IPS DF 4.7 (cell line): ENCODE measurements at regions not wholly inside any gene's neighbourhood (a gene's known extent, or its start where the extent isn't known, plus 50 kb on each side); places are given as distances from the start of the nearest gene placed in this dataset.
"Not testable (repeated sequence)": the region's sequence is repeated elsewhere in the genome, so short reads cannot be mapped to it uniquely, and the experiment has no call there.

ENCODE experiments used
- DNase-seq: peaks from one replicate; pipeline ENCODE4 v3.0.0-alpha.2; 2013; ENCODE audit warnings: low spot score; ENCODE audit errors: extremely low read depth

GRCh38 chr18:46179306-46179705 lies 75.1 kb downstream of the HAUS1 start:
- DNase-seq: no peak

DNA sequence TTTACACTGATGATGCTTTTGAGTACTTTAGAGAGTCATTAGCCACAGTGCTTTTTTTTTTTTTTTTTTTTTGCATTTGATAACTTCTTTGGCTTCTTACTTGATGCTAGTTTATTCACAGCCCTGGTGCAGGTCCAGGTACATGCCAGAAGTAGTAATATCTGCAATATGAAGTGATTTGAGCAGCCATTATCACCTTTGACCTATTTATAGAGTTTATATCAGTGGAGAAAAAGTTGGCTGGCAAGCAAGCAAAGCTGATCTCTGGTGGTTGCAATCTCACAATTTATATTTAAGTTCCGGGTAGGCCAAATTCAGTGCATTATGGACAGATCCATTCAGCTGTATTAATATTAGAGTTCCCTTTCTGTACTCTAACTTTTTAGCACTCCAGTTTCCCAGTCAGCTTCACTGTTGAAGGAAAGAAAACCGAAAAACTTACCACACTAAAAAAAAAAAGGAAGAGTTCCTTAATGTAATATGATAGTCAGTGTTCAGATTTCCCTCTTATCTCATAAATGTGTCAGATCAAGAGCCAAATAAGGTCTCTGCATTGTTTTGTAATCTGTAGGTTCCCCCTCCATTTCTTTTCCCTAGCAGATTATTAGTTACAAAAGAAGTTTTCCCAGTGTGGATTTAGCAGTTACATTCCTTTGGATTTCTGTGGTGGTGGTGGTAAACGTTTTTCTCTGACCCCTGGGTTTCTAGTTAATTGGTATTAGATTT lies 78.6 kb downstream of the HAUS1 start:
- DNase-seq: no peak

DNA sequence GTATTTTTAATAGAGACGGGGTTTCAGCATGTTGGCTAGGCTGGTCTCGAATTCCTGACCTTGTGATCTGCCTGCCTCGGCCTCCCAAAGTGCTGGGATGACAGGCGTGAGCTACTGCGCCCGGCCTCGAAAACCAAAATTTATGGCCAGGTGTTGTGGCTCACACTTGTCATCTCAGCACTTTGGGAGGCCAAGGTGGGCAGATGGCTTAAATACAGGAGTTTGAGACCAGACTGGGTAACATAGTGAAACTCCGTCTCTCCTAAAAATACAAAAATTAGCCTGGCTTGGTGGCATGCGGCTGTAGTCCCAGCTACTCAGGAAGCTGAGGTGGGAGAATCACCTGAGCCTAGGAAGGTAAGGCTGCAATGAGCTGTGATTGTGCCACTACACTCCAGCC lies 80.1 kb downstream of the HAUS1 start:
- DNase-seq: not testable (repeated sequence)

DNA sequence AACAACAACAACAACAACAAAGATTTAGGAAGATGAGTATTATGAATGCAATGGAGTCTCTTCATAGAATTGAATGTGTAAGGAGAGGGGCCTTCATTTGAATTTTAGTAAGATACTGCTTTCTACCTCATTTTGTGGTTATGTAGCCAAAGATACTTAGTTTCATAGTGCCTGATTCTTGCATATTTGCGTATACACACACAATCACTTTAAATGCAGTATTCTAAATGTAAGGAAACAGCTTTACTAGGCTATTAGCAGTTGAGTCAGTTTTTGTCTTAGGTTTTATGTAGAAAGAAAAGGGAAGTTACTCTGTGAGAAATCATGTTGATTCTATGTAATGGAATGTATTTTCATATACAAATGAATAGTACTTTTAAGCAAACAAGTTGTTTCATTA lies 80.5 kb downstream of the HAUS1 start:
- DNase-seq: no peak

GRCh38 chr18:46190667-46191066 lies 86.5 kb downstream of the HAUS1 start:
- DNase-seq: no peak

- no peak for DNase-seq
These were observed 92.5 kb downstream of the HAUS1 start for GRCh38 chr18:46196627-46197243.

DNA sequence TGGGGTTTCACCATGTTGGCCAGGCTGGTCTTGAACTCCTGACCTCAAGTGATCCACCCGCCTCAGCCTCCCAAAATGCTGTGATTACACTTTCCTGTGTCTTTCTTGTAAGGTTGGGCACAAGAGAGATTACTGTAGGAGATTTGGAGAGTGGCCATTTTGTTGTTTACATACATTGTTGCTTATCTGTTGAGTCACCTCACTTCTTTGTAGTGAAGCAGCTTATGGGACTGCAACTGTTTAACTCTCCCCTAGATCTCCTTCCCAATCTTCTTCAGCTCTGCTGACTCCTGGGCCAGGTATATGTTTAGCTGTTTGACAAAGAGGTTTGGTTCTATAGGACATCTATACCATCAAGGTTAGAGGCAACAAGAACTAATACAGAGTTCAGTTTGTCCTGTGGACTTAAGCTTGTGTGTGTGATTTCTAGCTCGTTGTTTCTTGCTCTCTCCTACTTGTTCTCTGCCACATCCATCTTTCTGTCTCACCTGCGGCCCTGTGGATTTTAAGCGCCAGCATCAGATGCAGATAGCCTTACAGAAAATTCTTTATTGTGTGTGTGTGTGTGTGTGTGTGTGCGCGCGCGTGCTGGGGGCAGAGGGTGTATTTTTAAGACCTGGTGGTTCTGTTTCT lies 95.4 kb downstream of the HAUS1 start:
- no peak for DNase-seq

DNA sequence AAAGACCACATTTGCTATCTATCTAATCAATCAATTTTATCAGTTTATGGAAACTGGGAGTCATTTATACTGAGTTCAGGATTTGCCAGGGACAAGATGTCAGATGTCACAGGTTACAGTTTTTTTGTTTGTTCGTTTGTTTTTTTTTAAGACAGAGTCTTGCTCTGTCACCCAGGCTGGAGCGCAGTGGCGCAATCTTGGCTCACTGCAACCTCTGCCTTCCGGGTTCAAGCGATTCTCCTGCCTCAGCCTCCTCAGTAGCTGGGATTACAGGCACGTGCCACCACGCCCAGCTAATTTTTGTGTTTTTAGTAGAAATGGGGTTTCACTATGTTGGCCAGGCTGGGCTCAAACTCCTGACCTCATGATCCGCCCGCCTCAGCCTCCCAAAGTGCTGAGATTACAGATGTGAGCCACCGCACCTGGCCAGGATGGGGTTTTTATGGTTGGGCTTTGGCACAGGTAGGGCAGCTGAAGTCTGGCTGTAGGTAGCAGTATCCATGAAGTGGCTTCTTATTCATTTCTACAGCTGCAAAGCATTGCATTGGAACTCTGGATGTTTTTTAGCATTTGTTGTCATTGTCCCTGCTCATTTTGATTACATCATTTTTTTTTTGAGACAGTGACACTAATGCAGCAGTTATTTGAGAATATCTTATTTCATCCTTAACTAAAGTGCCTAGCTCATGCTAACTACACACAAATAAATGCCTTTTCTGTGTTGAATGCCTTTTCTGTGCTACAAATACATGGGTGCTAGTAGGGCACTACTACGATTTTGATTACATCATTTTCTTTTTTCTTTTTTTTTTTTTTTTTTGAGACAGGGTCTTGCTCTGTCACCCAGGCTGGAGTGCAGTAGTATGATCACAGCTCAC lies 96.2 kb downstream of the HAUS1 start:
- DNase-seq: not testable (repeated sequence)

GRCh38 chr18:46204143-46204542 lies 100.0 kb downstream of the HAUS1 start:
- no peak for DNase-seq

GRCh38 chr18:46207985-46208384 lies 103.8 kb downstream of the HAUS1 start:
- no peak for DNase-seq

DNA sequence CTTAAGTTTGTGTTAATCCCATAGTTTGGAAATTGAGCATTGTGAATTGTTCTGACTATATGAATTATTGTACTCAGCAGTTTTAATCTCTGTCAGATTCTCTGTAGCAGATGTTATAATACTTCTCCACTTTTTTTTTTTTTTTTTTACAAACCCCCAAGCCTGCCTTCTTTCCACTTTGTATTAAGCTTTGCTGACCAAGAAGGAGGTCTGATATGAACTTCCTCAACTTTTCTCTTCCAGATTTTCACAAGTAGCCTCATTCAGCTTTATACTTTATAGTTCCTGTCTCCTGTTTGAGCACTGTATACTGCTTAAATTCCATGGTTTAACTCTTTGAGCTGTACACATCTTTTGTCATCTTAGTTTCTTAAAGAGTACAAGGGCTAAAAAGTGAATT lies 105.0 kb downstream of the HAUS1 start:
- DNase-seq: no peak

DNA sequence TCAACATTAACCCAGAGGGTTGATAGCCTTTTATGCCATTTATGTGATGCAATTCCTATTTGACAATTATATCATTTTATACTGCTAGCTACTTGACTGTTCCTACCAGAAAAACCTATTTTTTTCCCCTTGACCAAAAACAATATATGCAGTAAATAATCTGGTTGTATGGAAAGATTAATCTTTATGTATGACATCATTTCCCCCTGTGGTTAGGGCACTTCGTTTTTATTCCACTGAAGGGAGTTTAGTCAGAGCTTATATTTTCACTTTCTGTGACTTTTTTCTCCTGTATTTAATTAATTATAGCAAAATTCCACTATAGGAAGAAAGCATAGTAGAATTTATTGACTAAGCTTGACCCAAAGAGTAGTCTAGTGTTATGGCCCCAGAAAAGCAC lies 107.6 kb downstream of the HAUS1 start:
- no peak for DNase-seq

DNA sequence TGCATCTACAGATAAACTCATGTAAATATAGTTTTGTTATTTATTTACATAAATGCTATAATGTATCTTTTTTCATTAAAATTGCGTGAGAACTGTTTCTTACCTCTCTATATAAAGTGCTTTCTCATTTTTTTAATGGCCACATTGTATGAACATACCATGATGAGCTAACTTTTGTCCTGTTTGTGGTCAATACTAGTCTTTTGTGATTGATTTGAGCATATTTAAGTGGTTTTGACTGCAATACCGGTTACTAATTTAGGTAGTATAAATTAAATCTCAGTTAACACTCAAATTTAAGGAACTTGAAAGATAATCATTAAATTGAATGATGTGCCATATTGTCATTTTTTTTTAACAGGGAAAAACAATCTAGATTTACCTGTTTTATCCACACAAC lies 108.2 kb downstream of the HAUS1 start:
- DNase-seq: no peak

DNA sequence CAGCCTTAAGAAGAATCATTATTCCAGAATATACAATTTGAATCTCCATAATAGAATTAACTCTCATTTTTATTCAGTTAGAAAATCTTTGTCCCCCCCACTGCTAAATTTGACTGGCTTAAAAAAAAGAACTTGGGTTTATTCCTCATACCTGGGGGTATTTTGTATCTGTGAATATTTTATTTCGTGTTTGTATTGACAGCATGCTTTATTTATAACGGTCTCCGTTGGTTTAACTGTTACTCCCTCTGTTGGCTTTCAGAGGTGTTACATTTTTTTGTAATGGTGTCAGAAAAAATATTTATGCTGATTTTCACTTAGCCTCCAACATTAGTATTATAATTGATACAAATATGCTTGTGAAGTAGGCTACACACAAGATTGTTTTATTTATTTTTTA lies 109.1 kb downstream of the HAUS1 start:
- no peak for DNase-seq

DNA sequence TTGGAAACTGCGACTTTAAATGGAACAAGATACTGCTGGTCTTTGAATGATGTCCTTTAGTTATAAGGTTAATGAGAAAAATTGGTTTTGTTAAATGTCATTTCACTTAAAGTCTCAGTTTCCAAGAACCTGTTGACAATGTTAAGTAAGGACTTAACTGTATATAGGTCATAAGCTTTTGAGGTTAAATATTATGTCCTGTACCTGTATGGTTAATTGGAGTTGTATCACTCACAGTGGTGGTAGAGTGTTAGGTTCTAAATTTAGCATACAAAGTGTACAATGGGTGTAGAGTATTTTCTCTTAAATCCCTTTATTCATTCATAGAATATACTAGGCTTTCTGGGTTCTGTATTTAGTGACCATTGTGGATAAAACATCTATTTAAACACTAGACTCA lies 110.2 kb downstream of the HAUS1 start:
- DNase-seq: no peak

DNA sequence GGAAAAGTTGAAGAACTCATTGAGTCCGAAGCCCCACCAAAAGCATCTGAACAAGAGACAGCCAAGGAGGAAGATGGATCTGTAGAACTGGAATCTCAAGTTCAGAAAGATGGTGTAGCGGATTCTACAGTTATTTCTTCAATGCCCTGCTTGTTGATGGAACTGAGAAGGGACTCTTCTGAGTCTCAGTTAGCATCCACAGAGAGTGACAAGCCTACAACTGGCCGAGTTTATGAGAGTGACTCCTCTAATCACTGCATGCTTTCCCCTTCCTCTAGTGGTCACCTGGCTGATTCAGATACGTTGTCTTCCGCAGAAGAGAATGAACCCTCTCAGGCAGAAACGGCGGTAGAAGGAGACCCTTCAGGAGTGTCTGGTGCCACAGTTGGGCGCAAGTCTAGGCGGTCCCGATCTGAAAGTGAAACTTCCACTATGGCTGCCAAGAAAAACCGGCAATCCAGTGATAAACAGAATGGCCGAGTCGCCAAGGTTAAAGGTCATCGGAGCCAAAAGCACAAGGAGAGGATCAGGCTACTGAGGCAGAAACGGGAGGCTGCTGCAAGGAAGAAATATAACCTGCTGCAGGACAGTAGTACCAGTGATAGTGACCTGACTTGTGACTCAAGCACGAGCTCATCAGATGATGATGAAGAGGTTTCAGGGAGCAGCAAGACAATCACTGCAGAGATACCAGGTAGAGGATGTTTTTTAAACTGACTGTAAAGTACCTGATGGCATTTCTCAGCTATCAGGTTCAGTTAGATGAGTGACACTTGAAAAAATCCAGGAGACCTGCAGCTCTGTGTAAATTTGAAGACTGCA lies 111.9 kb downstream of the HAUS1 start:
- DNase-seq: no peak

DNA sequence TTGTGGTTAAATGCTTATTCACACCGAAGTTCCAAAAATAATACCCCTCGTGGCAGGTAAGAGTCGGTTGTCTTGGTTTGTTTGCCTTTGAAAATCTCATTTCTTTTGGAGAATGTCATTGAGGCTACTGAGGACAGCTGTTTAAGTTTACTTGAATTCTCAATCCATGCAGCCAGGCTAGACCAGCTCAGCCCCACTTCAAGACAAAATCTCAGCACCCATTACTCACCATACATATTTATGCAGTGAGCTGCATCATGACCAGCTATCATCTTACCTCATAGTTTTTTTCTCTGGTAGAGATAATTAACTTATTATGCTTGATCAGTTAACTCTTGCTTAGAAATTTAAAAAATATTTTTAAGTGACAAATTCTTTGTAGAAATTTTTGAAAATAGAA lies 115.9 kb downstream of the HAUS1 start:
- no peak for DNase-seq

GRCh38 chr18:46222093-46222492 lies 117.9 kb downstream of the HAUS1 start:
- no peak for DNase-seq

DNA sequence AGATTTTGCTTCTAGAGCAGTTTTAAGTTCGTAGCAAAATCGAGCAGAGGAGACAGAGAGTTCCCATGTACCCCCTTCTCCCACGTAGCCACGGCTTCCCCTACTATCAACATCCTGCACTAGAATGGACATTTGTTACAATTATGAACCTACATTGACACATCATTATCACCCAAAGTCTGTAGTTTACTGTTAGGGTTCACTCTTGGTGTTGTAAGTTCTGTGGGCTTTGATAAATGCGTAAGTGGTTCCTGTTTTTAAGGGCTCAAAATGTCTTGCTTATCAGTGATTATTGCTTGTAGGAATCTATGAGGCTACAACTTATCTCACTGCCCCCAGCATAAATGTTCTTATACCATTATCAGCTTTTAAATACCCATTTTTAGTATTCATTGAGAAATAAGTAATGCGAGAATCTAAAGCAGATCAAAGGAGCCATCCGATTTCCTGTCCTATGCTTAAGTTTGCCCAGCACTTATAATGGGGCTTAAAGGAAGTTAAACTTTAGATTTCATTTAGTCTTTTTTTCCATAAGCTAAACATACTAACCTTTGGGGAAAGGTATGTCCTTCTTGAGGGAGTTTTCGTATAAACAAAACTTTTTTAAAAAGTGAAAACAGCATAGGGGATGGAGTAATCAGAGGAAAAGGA lies 118.7 kb downstream of the HAUS1 start:
- DNase-seq: no peak

DNA sequence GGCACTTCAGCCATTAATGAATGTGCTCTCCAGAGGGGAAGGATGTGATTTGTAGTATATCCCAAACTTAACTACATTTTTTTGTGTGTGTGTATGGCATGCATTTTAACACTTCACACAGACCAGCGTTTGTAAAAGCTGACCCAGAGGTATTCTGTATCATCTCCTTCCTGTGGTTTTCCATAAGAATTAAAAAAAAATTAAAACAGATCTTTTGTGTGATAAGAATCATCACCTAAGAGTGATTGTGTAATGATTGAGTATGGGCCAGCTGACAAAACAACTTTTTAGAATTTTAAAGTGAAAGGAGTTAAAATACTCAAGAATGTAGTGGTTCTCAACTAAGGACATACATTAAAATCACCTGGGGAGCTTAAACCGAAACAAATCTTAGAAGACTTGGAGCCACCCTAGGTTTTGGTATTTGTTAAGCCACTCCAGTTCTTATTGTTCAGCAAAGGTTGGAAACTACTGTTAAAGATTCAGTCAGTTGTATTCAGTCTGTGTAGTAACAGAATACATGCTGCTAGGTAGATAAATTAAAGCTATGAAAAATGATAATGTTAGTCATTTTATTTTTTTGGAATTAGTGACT lies 120.1 kb downstream of the HAUS1 start:
- DNase-seq: no peak
